Neural progenitor cell (in vitro differentiated cells): ENCODE measurements at regions not wholly inside any gene's neighbourhood (a gene's known extent, or its start where the extent isn't known, plus 50 kb on each side); places are given as distances from the start of the nearest gene placed in this dataset.
"Not testable (repeated sequence)": the region's sequence is repeated elsewhere in the genome, so short reads cannot be mapped to it uniquely, and the experiment has no call there.

Experiments used
- EZH2 ChIP-seq: fragments of 200-600 bp; sonication (generic); IDR thresholded peaks from 2 replicates; pipeline ENCODE4 v1.6.1; 2017; ENCODE audit warnings: antibody characterized with exemption, mild to moderate bottlenecking, moderate library complexity
- TF ChIP-seq, protein P1 (sequence below): fragments of 200-600 bp; sonication (generic); IDR thresholded peaks from 2 replicates; pipeline ENCODE4 v1.5.1; 2017; ENCODE audit warnings: antibody characterized with exemption, mild to moderate bottlenecking

DNA sequence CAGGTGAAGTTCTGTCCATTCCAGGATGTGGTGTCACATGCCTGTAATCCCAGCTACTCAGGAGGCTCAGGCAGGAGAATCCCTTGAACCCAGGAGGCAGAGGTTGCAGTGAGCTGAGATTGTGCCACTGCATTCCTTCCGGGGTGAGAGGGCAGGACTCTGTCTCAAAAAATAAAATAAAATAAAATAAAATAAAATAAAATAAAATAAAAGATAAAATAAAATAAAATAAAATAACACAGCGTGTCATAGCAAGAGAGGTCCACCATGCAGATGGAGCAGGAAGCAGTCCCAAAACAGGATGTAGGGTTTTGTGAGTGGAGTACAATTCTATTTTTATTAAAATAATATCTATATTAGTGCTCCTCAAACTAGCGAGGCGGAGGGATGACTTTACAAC is 83.1 kb upstream of the CD82 start:
- TF ChIP-seq EZH2: not testable (repeated sequence)
- TF ChIP-seq, protein P1, sequence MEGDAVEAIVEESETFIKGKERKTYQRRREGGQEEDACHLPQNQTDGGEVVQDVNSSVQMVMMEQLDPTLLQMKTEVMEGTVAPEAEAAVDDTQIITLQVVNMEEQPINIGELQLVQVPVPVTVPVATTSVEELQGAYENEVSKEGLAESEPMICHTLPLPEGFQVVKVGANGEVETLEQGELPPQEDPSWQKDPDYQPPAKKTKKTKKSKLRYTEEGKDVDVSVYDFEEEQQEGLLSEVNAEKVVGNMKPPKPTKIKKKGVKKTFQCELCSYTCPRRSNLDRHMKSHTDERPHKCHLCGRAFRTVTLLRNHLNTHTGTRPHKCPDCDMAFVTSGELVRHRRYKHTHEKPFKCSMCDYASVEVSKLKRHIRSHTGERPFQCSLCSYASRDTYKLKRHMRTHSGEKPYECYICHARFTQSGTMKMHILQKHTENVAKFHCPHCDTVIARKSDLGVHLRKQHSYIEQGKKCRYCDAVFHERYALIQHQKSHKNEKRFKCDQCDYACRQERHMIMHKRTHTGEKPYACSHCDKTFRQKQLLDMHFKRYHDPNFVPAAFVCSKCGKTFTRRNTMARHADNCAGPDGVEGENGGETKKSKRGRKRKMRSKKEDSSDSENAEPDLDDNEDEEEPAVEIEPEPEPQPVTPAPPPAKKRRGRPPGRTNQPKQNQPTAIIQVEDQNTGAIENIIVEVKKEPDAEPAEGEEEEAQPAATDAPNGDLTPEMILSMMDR: not testable (repeated sequence)
